HFFc6 (cell line): ENCODE measurements at regions not wholly inside any gene's neighbourhood (a gene's known extent, or its start where the extent isn't known, plus 50 kb on each side); places are given as distances from the start of the nearest gene placed in this dataset.
"Not testable (repeated sequence)": the region's sequence is repeated elsewhere in the genome, so short reads cannot be mapped to it uniquely, and the experiment has no call there.

Experiments used
- DNase-seq: peaks from one replicate; pipeline ENCODE4 v3.0.0-alpha.2; 2018
- H3K27ac Mint-ChIP-seq: 2 replicates; pipeline ENCODE4 v1.8.0; 2020; ENCODE audit warnings: mild to moderate bottlenecking, mixed read lengths
- H3K27me3 Mint-ChIP-seq: 2 replicates; pipeline ENCODE4 v1.8.0; 2021; ENCODE audit warnings: mild to moderate bottlenecking, moderate library complexity, mixed read lengths; ENCODE audit not compliant: insufficient read depth
- H3K36me3 Mint-ChIP-seq: 2 replicates; pipeline ENCODE4 v1.8.0; 2021; ENCODE audit warnings: low read depth, mixed read lengths
- H3K4me1 Mint-ChIP-seq: 2 replicates; pipeline ENCODE4 v1.8.0; 2020; ENCODE audit warnings: low read depth, mixed read lengths
- H3K4me3 Mint-ChIP-seq: 2 replicates; pipeline ENCODE4 v1.8.0; 2020; ENCODE audit warnings: mild to moderate bottlenecking, moderate library complexity, mixed read lengths
- H3K9me3 Mint-ChIP-seq: 2 replicates; pipeline ENCODE4 v1.8.0; 2020; ENCODE audit warnings: mild to moderate bottlenecking, mixed read lengths
- CTCF ChIP-seq: fragments of 200-600 bp; sonication (generic); IDR thresholded peaks from 2 replicates; pipeline ENCODE4 v1.5.0; 2021; ENCODE audit warnings: antibody characterized with exemption, mild to moderate bottlenecking

GRCh38 chr3:20637729-20638128 is 451.7 kb upstream of the SGO1 start:
- Mint-ChIP-seq H3K4me3 (peak overlapping the region; percentile 3; the same call in 1 of the 2 replicates), H3K4me1 (peaks cover 30% of the 10 kb centered on the region), H3K9me3 (no peaks in the 10 kb centered on the region), H3K36me3 (no peaks in the 10 kb centered on the region), H3K27me3 (no peaks in the 10 kb centered on the region), H3K27ac (peak overlapping the region; percentile 22)
- DNase-seq, result peak; percentile 38
- TF ChIP-seq CTCF, result no peak

GRCh38 chr3:20622304-20622703 is 436.3 kb upstream of the SGO1 start:
- H3K36me3 Mint-ChIP-seq, result peaks cover 12% of the 10 kb centered on the region; the same call in 1 of the 2 replicates

GRCh38 chr3:20618621-20619020 is 432.6 kb upstream of the SGO1 start:
- H3K27me3 Mint-ChIP-seq, DNase-seq, H3K27ac Mint-ChIP-seq, H3K4me3 Mint-ChIP-seq: not testable (repeated sequence)
- Mint-ChIP-seq H3K9me3 (peaks cover 30% of the 10 kb centered on the region), H3K36me3 (peaks cover 34% of the 10 kb centered on the region), H3K4me1 (peaks cover 28% of the 10 kb centered on the region)

More at GRCh38 chr3:20622304-20622703, 436.3 kb upstream of the SGO1 start:
- DNase-seq, result peak; percentile 92
- H3K27me3 Mint-ChIP-seq, result peaks cover 2% of the 10 kb centered on the region; the same call in 1 of the 2 replicates
- peak overlapping the region; percentile 81 for H3K4me3 Mint-ChIP-seq
- TF ChIP-seq CTCF, result peak; percentile 60
- peaks cover 30% of the 10 kb centered on the region for H3K4me1 Mint-ChIP-seq
- H3K9me3 Mint-ChIP-seq, result peaks cover 9% of the 10 kb centered on the region; the same call in 1 of the 2 replicates
- H3K27ac Mint-ChIP-seq, result peak overlapping the region; percentile 91

GRCh38 chr3:20618181-20618580 is 432.2 kb upstream of the SGO1 start:
- peaks cover 23% of the 10 kb centered on the region for H3K4me1 Mint-ChIP-seq
- peaks cover 34% of the 10 kb centered on the region for H3K9me3 Mint-ChIP-seq
- H3K27me3 Mint-ChIP-seq, H3K4me3 Mint-ChIP-seq, H3K27ac Mint-ChIP-seq, DNase-seq: not testable (repeated sequence)
- H3K36me3 Mint-ChIP-seq, result peaks cover 36% of the 10 kb centered on the region

GRCh38 chr3:20615982-20616381 is 430.0 kb upstream of the SGO1 start:
- DNase-seq, H3K4me3 Mint-ChIP-seq, H3K27ac Mint-ChIP-seq, H3K27me3 Mint-ChIP-seq, H3K4me1 Mint-ChIP-seq: not testable (repeated sequence)
- H3K9me3 Mint-ChIP-seq, result peaks cover 55% of the 10 kb centered on the region
- peaks cover 55% of the 10 kb centered on the region for H3K36me3 Mint-ChIP-seq

GRCh38 chr3:20608054-20608738 is 422.2 kb upstream of the SGO1 start:
- H3K4me1 Mint-ChIP-seq, result peaks cover 8% of the 10 kb centered on the region; the same call in 1 of the 2 replicates
- H3K27ac Mint-ChIP-seq, result peak overlapping the region; percentile 45; the same call in 1 of the 2 replicates
- TF ChIP-seq CTCF, result no peak
- peaks cover 49% of the 10 kb centered on the region for H3K36me3 Mint-ChIP-seq
- H3K27me3 Mint-ChIP-seq, result no peaks in the 10 kb centered on the region
- no peak for DNase-seq
- peaks cover 39% of the 10 kb centered on the region for H3K9me3 Mint-ChIP-seq
- H3K4me3 Mint-ChIP-seq, result no peak overlapping the region

GRCh38 chr3:20604659-20605058 is 418.7 kb upstream of the SGO1 start:
- no peak for TF ChIP-seq CTCF
- DNase-seq, result no peak
- Mint-ChIP-seq H3K36me3 (peaks cover 25% of the 10 kb centered on the region), H3K4me3 (no peak overlapping the region), H3K27me3 (no peaks in the 10 kb centered on the region), H3K4me1 (peaks cover 22% of the 10 kb centered on the region), H3K9me3 (peaks cover 13% of the 10 kb centered on the region), H3K27ac (no peak overlapping the region)
